Sigmoid colon (tissue), 4 donors: ENCODE measurements at regions not wholly inside any gene's neighbourhood (a gene's known extent, or its start where the extent isn't known, plus 50 kb on each side); places are given as distances from the start of the nearest gene placed in this dataset.

Experiments used
- EP300 ChIP-seq, 4 donors: sonication (generic); formaldehyde crosslinking; IDR thresholded peaks; one replicate each; pipeline ENCODE4 v1.6.1; 2017; ENCODE audit warnings: antibody characterized with exemption in 4 of 4
- POLR2A ChIP-seq, 2 donors: fragments of 450-650 bp; IDR thresholded peaks; one replicate each; pipeline ENCODE4 v1.6.1; 2016; ENCODE audit warnings: antibody characterized with exemption in 2 of 2, mild to moderate bottlenecking in 2 of 2, moderate library complexity in 2 of 2
- TF ChIP-seq, protein P1 (sequence below), 4 experiments: fragments of 450-650 bp in 3 of 4; fragments of 200-600 bp in 1 of 4; IDR thresholded peaks; one replicate each; pipeline ENCODE4 v1.5.1; 2016 to 2019; ENCODE audit warnings: antibody characterized with exemption in 4 of 4, mild to moderate bottlenecking in 3 of 4, moderate library complexity in 2 of 4

DNA sequence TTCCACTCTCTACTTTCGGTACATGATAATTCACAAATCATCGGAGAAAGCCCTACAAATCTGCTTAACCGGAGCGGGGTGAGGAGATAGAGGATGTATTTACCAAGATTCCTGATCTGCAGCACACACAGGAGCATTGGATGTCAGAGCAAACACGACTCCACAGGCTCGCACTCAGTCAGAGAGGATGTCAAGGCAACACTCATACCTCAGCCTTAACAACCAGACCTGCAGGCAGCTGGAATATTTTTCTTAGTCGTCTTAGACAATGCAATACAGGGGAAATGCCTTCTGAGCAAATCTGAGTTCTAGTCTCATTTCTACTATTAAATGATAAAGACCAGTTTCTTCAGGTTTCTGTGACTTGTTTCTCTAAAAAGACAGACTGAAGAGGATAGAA lies 159.3 kb upstream of the CPNE8 start:
- TF ChIP-seq, protein P1, sequence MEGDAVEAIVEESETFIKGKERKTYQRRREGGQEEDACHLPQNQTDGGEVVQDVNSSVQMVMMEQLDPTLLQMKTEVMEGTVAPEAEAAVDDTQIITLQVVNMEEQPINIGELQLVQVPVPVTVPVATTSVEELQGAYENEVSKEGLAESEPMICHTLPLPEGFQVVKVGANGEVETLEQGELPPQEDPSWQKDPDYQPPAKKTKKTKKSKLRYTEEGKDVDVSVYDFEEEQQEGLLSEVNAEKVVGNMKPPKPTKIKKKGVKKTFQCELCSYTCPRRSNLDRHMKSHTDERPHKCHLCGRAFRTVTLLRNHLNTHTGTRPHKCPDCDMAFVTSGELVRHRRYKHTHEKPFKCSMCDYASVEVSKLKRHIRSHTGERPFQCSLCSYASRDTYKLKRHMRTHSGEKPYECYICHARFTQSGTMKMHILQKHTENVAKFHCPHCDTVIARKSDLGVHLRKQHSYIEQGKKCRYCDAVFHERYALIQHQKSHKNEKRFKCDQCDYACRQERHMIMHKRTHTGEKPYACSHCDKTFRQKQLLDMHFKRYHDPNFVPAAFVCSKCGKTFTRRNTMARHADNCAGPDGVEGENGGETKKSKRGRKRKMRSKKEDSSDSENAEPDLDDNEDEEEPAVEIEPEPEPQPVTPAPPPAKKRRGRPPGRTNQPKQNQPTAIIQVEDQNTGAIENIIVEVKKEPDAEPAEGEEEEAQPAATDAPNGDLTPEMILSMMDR (IDR thresholded peaks at IDR 0.05): no peak
- no peak for TF ChIP-seq EP300 (IDR thresholded peaks at IDR 0.05)
- TF ChIP-seq POLR2A (IDR thresholded peaks at IDR 0.05): no peak
